GM12872 (cell line): ENCODE measurements at regions not wholly inside any gene's neighbourhood (a gene's known extent, or its start where the extent isn't known, plus 50 kb on each side); places are given as distances from the start of the nearest gene placed in this dataset.

Source experiments
- CTCF ChIP-seq: IDR thresholded peaks from 3 replicates; pipeline ENCODE4 v1.5.1; 2011; ENCODE audit warnings: low read depth, mild to moderate bottlenecking, low read length, moderate library complexity; ENCODE audit not compliant: insufficient read depth

DNA sequence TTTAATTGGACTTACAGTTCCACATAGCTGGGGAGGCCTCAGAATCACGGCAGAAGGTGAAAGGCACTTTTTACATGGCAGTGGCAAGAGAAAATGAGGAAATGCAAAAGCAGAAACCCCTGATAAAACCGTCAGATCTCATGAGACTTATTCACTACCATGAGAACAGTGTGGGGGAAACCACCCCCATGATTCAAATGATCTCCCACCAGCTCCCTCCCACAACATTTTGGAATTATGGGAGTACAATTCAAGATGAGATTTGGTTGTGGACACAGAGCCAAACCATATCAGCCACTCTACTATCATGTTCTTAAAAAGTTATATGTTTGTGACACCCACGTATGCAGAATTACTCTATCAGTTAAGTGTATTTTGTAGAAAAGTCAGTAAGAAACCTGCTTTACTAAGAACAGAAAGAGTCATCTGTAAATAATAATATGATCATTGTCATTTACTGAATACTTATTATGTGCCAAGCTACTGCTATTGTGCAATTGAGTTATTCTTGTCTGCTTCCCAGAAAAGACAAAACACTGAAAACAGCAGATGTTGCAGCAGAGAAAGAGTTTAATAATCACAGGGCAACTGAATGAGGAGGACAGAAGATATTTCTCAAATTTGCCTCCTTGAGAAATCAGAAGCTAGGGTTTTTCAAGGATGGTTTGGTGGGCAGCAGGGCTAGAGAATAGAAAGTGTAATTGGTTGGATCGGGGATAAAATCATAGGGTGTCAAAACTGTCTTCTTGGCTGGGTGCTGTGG lies 207.7 kb upstream of the FGGY start:
- TF ChIP-seq CTCF: no peak

DNA sequence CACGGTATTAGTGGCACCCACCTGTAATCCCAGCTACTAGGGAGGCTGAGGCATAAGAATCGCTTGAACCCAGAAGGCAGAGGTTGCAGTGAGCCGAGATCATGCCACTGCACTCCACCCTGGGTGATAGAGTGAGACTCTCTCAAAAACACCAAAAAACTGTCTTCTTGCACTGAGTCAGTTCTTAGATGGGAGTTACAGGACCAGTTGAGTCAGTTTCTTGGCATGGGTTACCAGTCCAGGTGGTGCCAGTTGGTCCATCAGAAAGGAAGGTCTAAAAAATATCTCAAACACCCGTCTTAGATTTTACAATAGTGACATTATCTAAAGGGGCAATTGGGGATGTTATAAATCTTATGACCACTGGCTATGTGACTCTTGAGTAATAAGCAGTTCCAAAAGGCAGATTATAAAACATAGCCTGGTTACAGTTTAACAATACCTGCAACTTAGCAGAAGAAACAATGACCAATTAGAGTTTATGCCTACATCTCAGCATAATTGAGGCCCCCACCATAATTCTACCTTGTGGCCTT lies 206.9 kb upstream of the FGGY start:
- no peak for TF ChIP-seq CTCF

- TF ChIP-seq CTCF: no peak
Observed at GRCh38 chr1:59092126-59092525, 204.8 kb upstream of the FGGY start.

DNA sequence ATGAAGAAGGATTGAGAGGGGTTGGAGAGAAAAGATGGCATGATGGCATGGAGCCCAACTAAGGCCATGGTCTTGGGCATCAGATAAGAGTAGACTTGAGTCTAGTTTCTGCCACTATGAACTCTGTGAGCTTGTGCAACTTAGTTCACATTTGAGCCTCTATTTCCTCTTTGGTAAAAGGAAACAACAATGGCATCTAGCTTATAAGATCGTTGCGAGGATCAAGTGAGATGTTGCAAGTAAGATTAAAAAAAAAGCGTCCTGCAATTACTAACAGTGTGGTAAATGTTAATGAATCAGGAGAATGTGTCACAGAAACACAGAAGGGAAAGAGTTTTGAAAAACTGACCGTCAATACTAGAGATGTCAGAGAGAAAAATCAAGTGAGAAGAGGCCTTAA lies 202.9 kb upstream of the FGGY start:
- no peak for TF ChIP-seq CTCF

GRCh38 chr1:59096501-59096900 lies 200.4 kb upstream of the FGGY start:
- TF ChIP-seq CTCF: no peak

DNA sequence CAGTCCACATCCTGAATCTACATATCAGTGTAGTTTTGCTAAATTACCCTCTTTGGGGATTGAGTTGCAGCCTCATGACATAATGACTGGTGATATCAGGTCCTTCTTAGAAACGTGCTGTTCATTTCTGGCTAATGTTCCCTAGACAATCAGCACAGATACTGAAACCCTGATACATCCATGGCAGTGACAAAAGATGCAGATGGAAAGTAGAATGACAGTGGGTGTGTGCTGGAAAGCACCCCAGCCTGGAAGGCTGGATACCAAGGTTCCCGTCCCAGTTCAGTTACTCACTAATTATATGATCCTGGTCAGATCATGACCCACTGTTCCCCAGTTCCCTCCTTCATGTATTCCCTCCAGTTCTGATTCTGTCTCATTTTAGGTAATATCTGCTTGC lies 198.2 kb upstream of the FGGY start:
- TF ChIP-seq CTCF: no peak

DNA sequence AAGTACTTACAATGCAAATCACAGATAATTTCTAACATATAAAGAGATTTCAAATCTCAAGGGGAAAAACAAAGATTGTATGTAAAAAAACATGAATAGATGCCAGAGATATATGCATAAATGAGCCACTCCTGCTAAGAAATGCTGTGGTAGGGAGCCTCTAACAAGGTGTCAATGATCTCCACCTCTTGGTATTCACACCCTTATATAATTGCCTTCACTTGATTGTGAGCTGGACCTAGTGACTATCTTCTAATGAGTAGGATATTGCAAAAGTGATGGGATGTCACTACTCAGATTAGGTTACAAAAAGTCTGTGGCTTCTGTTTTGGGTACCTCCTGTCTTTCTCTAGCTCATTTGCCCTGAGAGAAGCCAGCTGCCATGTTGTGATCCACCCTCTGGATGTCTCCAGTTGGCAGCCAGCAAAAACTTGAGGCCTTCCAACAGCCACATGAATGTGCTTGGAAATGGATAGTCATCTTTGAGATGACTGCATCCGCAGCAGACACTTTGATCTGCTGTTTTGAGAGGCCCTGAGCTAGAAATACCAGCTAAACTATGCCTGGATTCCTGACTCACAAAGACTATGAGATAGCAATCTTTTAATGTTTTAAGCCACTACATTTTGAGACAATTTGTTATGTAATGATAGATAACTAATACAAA lies 196.1 kb upstream of the FGGY start:
- TF ChIP-seq CTCF: no peak
